HEK293 (cell line): ENCODE measurements at regions not wholly inside any gene's neighbourhood (a gene's known extent, or its start where the extent isn't known, plus 50 kb on each side); places are given as distances from the start of the nearest gene placed in this dataset.

ENCODE experiments used
- CTCF ChIA-PET: fragments of 350-600 bp; formaldehyde crosslinking; extraction: SDS; loops from one replicate; lab custom pipeline; 2021; ENCODE audit warnings: antibody characterized with exemption; lab: Yijun Ruan, JAX
- POLR2A ChIA-PET: fragments of 300-600 bp; formaldehyde crosslinking; extraction: SDS; loops from one replicate; lab custom pipeline; 2020; ENCODE audit warnings: antibody characterized with exemption, inconsistent platforms; lab: Yijun Ruan, JAX
- H3K27ac ChIP-seq: fragments of 200-500 bp; sonication (Bioruptor generic); 2 replicates; pipeline ENCODE4 v1.5.1; 2014; ENCODE audit warnings: low read depth, low read length, control low read depth, inconsistent platforms; ENCODE audit errors: extremely low read depth
- H3K36me3 ChIP-seq, 2 experiments: fragments of 200-500 bp in 1 of 2; sonication (Bioruptor generic) in 1 of 2; 1 replicate in 1 of 2; 2 replicates in 1 of 2; pipeline ENCODE4 v1.5.1; 2014 to 2017; ENCODE audit warnings: inconsistent platforms in 2 of 2, low read length in 2 of 2; ENCODE audit not compliant: control insufficient read depth in 2 of 2, insufficient read depth in 1 of 2
- H3K4me1 ChIP-seq: fragments of 200-500 bp; sonication (Bioruptor generic); 2 replicates; pipeline ENCODE4 v1.5.1; 2014; ENCODE audit warnings: mild to moderate bottlenecking, low read length, inconsistent platforms; ENCODE audit not compliant: control insufficient read depth, insufficient read depth
- H3K4me3 ChIP-seq: 2 replicates; pipeline ENCODE4 v1.5.1; 2011; ENCODE audit warnings: low read depth, mild to moderate bottlenecking, control low read depth, low read length, moderate library complexity
- H3K9me3 ChIP-seq: fragments of 200-500 bp; sonication (Bioruptor generic); 2 replicates; pipeline ENCODE4 v1.5.1; 2014; ENCODE audit warnings: low read depth, low read length, inconsistent platforms; ENCODE audit not compliant: control insufficient read depth, insufficient read depth
- AEBP2 ChIP-seq: fragments of 450-650 bp; formaldehyde crosslinking; IDR thresholded peaks from 2 replicates; pipeline ENCODE4 v1.5.1; 2016; ENCODE audit warnings: missing biosample characterization, missing genetic modification characterization, borderline replicate concordance
- BCL11A ChIP-seq: fragments of 450-650 bp; formaldehyde crosslinking; IDR thresholded peaks from 2 replicates; pipeline ENCODE4 v1.5.1; 2016; ENCODE audit warnings: low read depth, missing biosample characterization, missing genetic modification characterization
- GLI2 ChIP-seq: fragments of 450-650 bp; formaldehyde crosslinking; IDR thresholded peaks from 2 replicates; pipeline ENCODE4; 2017; ENCODE audit warnings: missing biosample characterization, missing genetic modification characterization, low read depth, borderline replicate concordance
- KLF16 ChIP-seq: fragments of 450-650 bp; formaldehyde crosslinking; IDR thresholded peaks from 2 replicates; pipeline ENCODE4 v1.5.1; 2017; ENCODE audit warnings: missing biosample characterization, missing genetic modification characterization
- PRDM6 ChIP-seq: fragments of 450-650 bp; formaldehyde crosslinking; IDR thresholded peaks from 2 replicates; pipeline ENCODE4 v1.5.1; 2017; ENCODE audit warnings: missing biosample characterization, missing genetic modification characterization
- REPIN1 ChIP-seq: fragments of 450-650 bp; formaldehyde crosslinking; IDR thresholded peaks from 2 replicates; pipeline ENCODE4 v1.5.1; 2017; ENCODE audit warnings: missing biosample characterization, missing genetic modification characterization, low read depth
- REST ChIP-seq: fragments of 450-650 bp; formaldehyde crosslinking; IDR thresholded peaks from 2 replicates; pipeline ENCODE4 v1.5.1; 2016; ENCODE audit warnings: missing biosample characterization, missing genetic modification characterization
- YY1 ChIP-seq: fragments of 450-650 bp; formaldehyde crosslinking; IDR thresholded peaks from 2 replicates; pipeline ENCODE4 v1.5.1; 2018; ENCODE audit warnings: missing biosample characterization, missing genetic modification characterization
- ZBTB1 ChIP-seq: fragments of 450-650 bp; formaldehyde crosslinking; IDR thresholded peaks from 2 replicates; pipeline ENCODE4 v1.5.1; 2016; ENCODE audit warnings: missing biosample characterization, missing genetic modification characterization
- ZBTB7A ChIP-seq: fragments of 450-650 bp; formaldehyde crosslinking; IDR thresholded peaks from 2 replicates; pipeline ENCODE4 v1.5.1; 2016; ENCODE audit warnings: low read depth, missing biosample characterization, missing genetic modification characterization
- ZEB2 ChIP-seq: fragments of 450-650 bp; formaldehyde crosslinking; IDR thresholded peaks from 2 replicates; pipeline ENCODE4 v1.5.1; 2016; ENCODE audit warnings: missing biosample characterization, missing genetic modification characterization
- ZNF132 ChIP-seq: fragments of 450-650 bp; formaldehyde crosslinking; IDR thresholded peaks from 2 replicates; pipeline ENCODE4 v1.5.1; 2017; ENCODE audit warnings: missing biosample characterization, missing genetic modification characterization, borderline replicate concordance
- ZNF184 ChIP-seq: fragments of 450-650 bp; IDR thresholded peaks from 2 replicates; pipeline ENCODE4 v1.5.1; 2018; ENCODE audit warnings: missing biosample characterization, mild to moderate bottlenecking, missing genetic modification characterization
- ZNF214 ChIP-seq: fragments of 450-650 bp; formaldehyde crosslinking; IDR thresholded peaks from 2 replicates; pipeline ENCODE4 v1.5.1; 2017; ENCODE audit warnings: missing biosample characterization, mild to moderate bottlenecking, missing genetic modification characterization, borderline replicate concordance
- ZNF274 ChIP-seq, 2 experiments: fragments of 200-500 bp in 1 of 2; fragments of 450-650 bp in 1 of 2; sonication (Bioruptor generic) in 1 of 2; formaldehyde crosslinking in 1 of 2; IDR thresholded peaks; 2 replicates each; pipeline versions ENCODE4 v1.5.1 to v1.6.1; 2014 to 2016; ENCODE audit warnings: borderline replicate concordance in 1 of 2, inconsistent platforms in 1 of 2, low read length in 1 of 2, missing biosample characterization in 1 of 2, missing genetic modification characterization in 1 of 2
- ZNF416 ChIP-seq: fragments of 450-650 bp; formaldehyde crosslinking; IDR thresholded peaks from 2 replicates; pipeline ENCODE4 v1.5.1; 2016; ENCODE audit warnings: missing biosample characterization, missing genetic modification characterization
- ZNF426 ChIP-seq: fragments of 450-650 bp; formaldehyde crosslinking; IDR thresholded peaks from 2 replicates; pipeline ENCODE4 v1.5.1; 2017; ENCODE audit warnings: missing biosample characterization, missing genetic modification characterization, mild to moderate bottlenecking, inconsistent platforms, moderate library complexity
- ZNF48 ChIP-seq: fragments of 450-650 bp; formaldehyde crosslinking; IDR thresholded peaks from 2 replicates; pipeline ENCODE4 v1.5.1; 2016; ENCODE audit warnings: missing biosample characterization, missing genetic modification characterization
- ZNF544 ChIP-seq: fragments of 450-650 bp; formaldehyde crosslinking; IDR thresholded peaks from 2 replicates; pipeline ENCODE4 v1.5.0; 2017; ENCODE audit warnings: missing biosample characterization, missing genetic modification characterization
- ZNF548 ChIP-seq: fragments of 450-650 bp; formaldehyde crosslinking; IDR thresholded peaks from 2 replicates; pipeline ENCODE4 v1.5.1; 2016; ENCODE audit warnings: missing biosample characterization, missing genetic modification characterization
- ZNF600 ChIP-seq: fragments of 450-650 bp; formaldehyde crosslinking; IDR thresholded peaks from 2 replicates; pipeline ENCODE4 v1.5.1; 2016; ENCODE audit warnings: missing biosample characterization, missing genetic modification characterization
- ZNF610 ChIP-seq: fragments of 450-650 bp; formaldehyde crosslinking; IDR thresholded peaks from 2 replicates; pipeline ENCODE4 v1.5.1; 2016; ENCODE audit warnings: missing biosample characterization, missing genetic modification characterization, borderline replicate concordance
- ZNF654 ChIP-seq: fragments of 450-650 bp; formaldehyde crosslinking; IDR thresholded peaks from 2 replicates; pipeline ENCODE4 v1.5.1; 2016; ENCODE audit warnings: low read depth, missing biosample characterization, missing genetic modification characterization
- ZNF785 ChIP-seq: fragments of 450-650 bp; formaldehyde crosslinking; IDR thresholded peaks from 2 replicates; pipeline ENCODE4 v1.5.1; 2016; ENCODE audit warnings: missing biosample characterization, missing genetic modification characterization
- ZSCAN5A ChIP-seq: fragments of 450-650 bp; formaldehyde crosslinking; IDR thresholded peaks from 2 replicates; pipeline ENCODE4 v1.5.1; 2016; ENCODE audit warnings: missing biosample characterization, missing genetic modification characterization

GRCh38 chr2:134137182-134137611 lies 116.7 kb upstream of the MGAT5 start:
- H3K4me3 ChIP-seq: no peak overlapping the region
- TF ChIP-seq ZNF132 (tag by site-specific recombination) (no peak), ZNF654 (tag by site-specific recombination) (no peak)
- H3K9me3 ChIP-seq: no peaks in the 10 kb centered on the region
- POLR2A ChIA-PET: no interaction called here
- H3K36me3 ChIP-seq: no peaks in the 10 kb centered on the region
- H3K4me1 ChIP-seq: no peaks in the 10 kb centered on the region
- CTCF ChIA-PET: interaction anchor here (0.6 kb wide), 1 partner anchor 243 kb away, joined by 3 read pairs; no protein-coding TSS in a partner anchor
- H3K27ac ChIP-seq: no peak overlapping the region

- CTCF ChIA-PET: no interaction called here
- POLR2A ChIA-PET: no interaction called here
- TF ChIP-seq ZBTB7A (tag by site-specific recombination): no peak
- TF ChIP-seq ZBTB1 (tag by site-specific recombination): no peak
- TF ChIP-seq ZNF426: no peak
- no peak for TF ChIP-seq ZNF548 (tag by site-specific recombination)
- TF ChIP-seq ZNF544 (tag by site-specific recombination): no peak
- TF ChIP-seq YY1: no peak
- TF ChIP-seq ZNF184 (tag by site-specific recombination): no peak
- TF ChIP-seq, all 188 proteins: peak for 0
- no peaks in the 10 kb centered on the region for H3K4me1 ChIP-seq
- no peak overlapping the region for H3K4me3 ChIP-seq
- no peak overlapping the region for H3K27ac ChIP-seq
- H3K9me3 ChIP-seq: no peaks in the 10 kb centered on the region
- H3K36me3 ChIP-seq: no peaks in the 10 kb centered on the region
Measured at GRCh38 chr2:134138115-134138514, 115.8 kb upstream of the MGAT5 start.

GRCh38 chr2:134139611-134140010 lies 114.3 kb upstream of the MGAT5 start:
- H3K36me3 ChIP-seq: no peaks in the 10 kb centered on the region
- ChIA-PET CTCF (no interaction called here), POLR2A (no interaction called here)
- TF ChIP-seq ZSCAN5A (tag by site-specific recombination): no peak
- TF ChIP-seq GLI2 (tag by site-specific recombination): no peak
- no peak for TF ChIP-seq ZNF610 (tag by site-specific recombination)
- TF ChIP-seq REPIN1: no peak
- no peak for TF ChIP-seq AEBP2
- TF ChIP-seq ZNF48 (tag by site-specific recombination): no peak
- no peak for TF ChIP-seq BCL11A
- TF ChIP-seq ZEB2: no peak
- no peak for TF ChIP-seq PRDM6
- TF ChIP-seq ZNF600: no peak
- no peak for TF ChIP-seq ZNF274 (IDR thresholded peaks at IDR 0.05; ENCODE audit: low read length)
- TF ChIP-seq ZNF274 (tag by site-specific recombination; IDR thresholded peaks at IDR 0.05; ENCODE audit: borderline replicate concordance): no peak
- no peak for TF ChIP-seq ZNF416 (tag by site-specific recombination)
- no peak for TF ChIP-seq REST (tag by site-specific recombination)
- TF ChIP-seq KLF16 (tag by site-specific recombination): no peak
- no peak for TF ChIP-seq ZNF785 (tag by site-specific recombination)
- no peak for TF ChIP-seq ZNF214 (tag by site-specific recombination)

More at GRCh38 chr2:134139611-134140010, 114.3 kb upstream of the MGAT5 start:
- Histone ChIP-seq H3K4me3 (no peak overlapping the region), H3K9me3 (no peaks in the 10 kb centered on the region), H3K27ac (no peak overlapping the region), H3K4me1 (no peaks in the 10 kb centered on the region)
